OCI-LY7 (cell line): ENCODE measurements at regions not wholly inside any gene's neighbourhood (a gene's known extent, or its start where the extent isn't known, plus 50 kb on each side); places are given as distances from the start of the nearest gene placed in this dataset.

Experiments
- CTCF ChIP-seq: fragments of 200-600 bp; sonication (generic); conservative IDR thresholded peaks from 2 replicates; pipeline ENCODE4 v1.5.1; 2014; ENCODE audit warnings: mild to moderate bottlenecking, antibody characterized with exemption, low read length, moderate library complexity, mixed read lengths
- EZH2phosphoT487 ChIP-seq: fragments of 200-600 bp; sonication (generic); IDR thresholded peaks from 2 replicates; pipeline ENCODE4 v1.6.1; 2018; ENCODE audit warnings: low read depth, borderline replicate concordance, mild to moderate bottlenecking, mixed run types, antibody characterized with exemption, low read length, moderate library complexity, mixed read lengths

- no peak for TF ChIP-seq CTCF
- no peak for TF ChIP-seq EZH2phosphoT487
Measured at GRCh38 chrX:128769495-128769894, 717.3 kb upstream of the ACTRT1 start.
